Gastroesophageal sphincter (tissue), 4 donors: ENCODE measurements at regions not wholly inside any gene's neighbourhood (a gene's known extent, or its start where the extent isn't known, plus 50 kb on each side); places are given as distances from the start of the nearest gene placed in this dataset.

Source experiments
- ATAC-seq: fragments of 150-250 bp; one replicate; pipeline ENCODE4 v1.9.1; 2016; ENCODE audit warnings: mild to moderate bottlenecking, moderate library complexity
- H3K27ac ChIP-seq, 4 donors: fragments of 200-600 bp; sonication (generic) in 3 of 4; 1 replicate in 3 of 4; 2 replicates in 1 of 4; pipeline ENCODE4 v1.5.1; 2016 to 2019
- H3K27me3 ChIP-seq: fragments of 200-600 bp; sonication (generic); one replicate; pipeline ENCODE4 v1.5.1; 2019
- H3K36me3 ChIP-seq, 2 donors: fragments of 200-600 bp; sonication (generic); one replicate each; pipeline ENCODE4 v1.5.1; 2019; ENCODE audit warnings: control low read depth in 1 of 2
- H3K4me1 ChIP-seq, 3 donors: fragments of 200-600 bp; sonication (generic); 1 replicate in 2 of 3; 2 replicates in 1 of 3; pipeline ENCODE4 v1.5.1; 2016 to 2019; ENCODE audit warnings: control low read depth in 2 of 3
- H3K4me3 ChIP-seq, 2 donors: fragments of 200-600 bp; sonication (generic); one replicate each; pipeline ENCODE4 v1.5.1; 2019; ENCODE audit warnings: mild to moderate bottlenecking in 1 of 2, moderate library complexity in 1 of 2
- H3K9me3 ChIP-seq, 3 donors: fragments of 200-600 bp; sonication (generic); one replicate each; pipeline ENCODE4 v1.5.1; 2017 to 2019; ENCODE audit warnings: control low read depth in 2 of 3
- CTCF ChIP-seq, 4 experiments: fragments of 200-600 bp in 2 of 4; fragments of 450-650 bp in 2 of 4; sonication (generic) in 1 of 4; IDR thresholded peaks; one replicate each; pipeline ENCODE4 v1.5.1; 2017 to 2019; ENCODE audit warnings: antibody characterized with exemption in 4 of 4, mild to moderate bottlenecking in 2 of 4, moderate library complexity in 2 of 4
- EP300 ChIP-seq: sonication (generic); formaldehyde crosslinking; IDR thresholded peaks from one replicate; pipeline ENCODE4 v1.6.1; 2017; ENCODE audit warnings: antibody characterized with exemption, mild to moderate bottlenecking
- POLR2A ChIP-seq, 2 donors: fragments of 450-650 bp; IDR thresholded peaks; one replicate each; pipeline ENCODE4 v1.6.1; 2017; ENCODE audit warnings: antibody characterized with exemption in 2 of 2, mild to moderate bottlenecking in 2 of 2, moderate library complexity in 1 of 2
- POLR2AphosphoS5 ChIP-seq: sonication (generic); formaldehyde crosslinking; IDR thresholded peaks from one replicate; pipeline ENCODE4 v1.6.1; 2017; ENCODE audit warnings: antibody characterized with exemption
- WGBS, 2 donors: methylation state at CpG; one replicate each; pipeline ENCODE4 v1.1.5; 2018; ENCODE audit warnings: low coverage in 1 of 2; 5-methylcytosine and 5-hydroxymethylcytosine counted together

GRCh38 chr5:128757196-128757959 is 207.9 kb upstream of the SLC27A6 start:
- TF ChIP-seq POLR2AphosphoS5 (no peak), EP300 (no peak)

GRCh38 chr5:128762661-128763306 is 202.5 kb upstream of the SLC27A6 start:
- Histone ChIP-seq H3K4me1 (peaks cover 0 to 16% (median 0%) of the 10 kb centered on the region in 3 donors), H3K9me3 (no peaks in the 10 kb centered on the region), H3K36me3 (no peaks in the 10 kb centered on the region), H3K27me3 (no peaks in the 10 kb centered on the region), H3K4me3 (no peak overlapping the region), H3K27ac (no peak overlapping the region)
- ATAC-seq: no peak
- WGBS, 2 donors: 63 to 75% methylated on average over 10 of the region's 10 CpGs
- TF ChIP-seq POLR2AphosphoS5 (no peak), EP300 (no peak), POLR2A (IDR thresholded peaks at IDR 0.05) (no peak), CTCF (IDR thresholded peaks at IDR 0.05) (no peak)

More at GRCh38 chr5:128757196-128757959, 207.9 kb upstream of the SLC27A6 start:
- Histone ChIP-seq H3K27ac (no peak overlapping the region), H3K27me3 (no peaks in the 10 kb centered on the region), H3K4me1 (no peaks in the 10 kb centered on the region), H3K9me3 (no peaks in the 10 kb centered on the region), H3K4me3 (no peak overlapping the region), H3K36me3 (no peaks in the 10 kb centered on the region)
- ATAC-seq: no peak
- WGBS, 2 donors: 63 to 70% methylated on average over 3 of the region's 3 CpGs

GRCh38 chr5:128763321-128763720 is 202.0 kb upstream of the SLC27A6 start:
- Histone ChIP-seq H3K27ac (no peak overlapping the region), H3K27me3 (no peaks in the 10 kb centered on the region), H3K4me3 (no peak overlapping the region), H3K9me3 (no peaks in the 10 kb centered on the region), H3K4me1 (peaks cover 0 to 16% (median 0%) of the 10 kb centered on the region in 3 donors), H3K36me3 (no peaks in the 10 kb centered on the region)
- ATAC-seq: no peak
- TF ChIP-seq POLR2AphosphoS5 (no peak), CTCF (IDR thresholded peaks at IDR 0.05) (no peak), POLR2A (IDR thresholded peaks at IDR 0.05) (no peak), EP300 (no peak)
- WGBS, 2 donors: 18 to 25% methylated on average over 2 of the region's 2 CpGs

- H3K36me3 ChIP-seq: no peaks in the 10 kb centered on the region
- TF ChIP-seq EP300: no peak
- TF ChIP-seq POLR2AphosphoS5: no peak
- no peak for TF ChIP-seq POLR2A (IDR thresholded peaks at IDR 0.05)
- TF ChIP-seq CTCF (IDR thresholded peaks at IDR 0.05): no peak
- H3K4me3 ChIP-seq: no peak overlapping the region
- H3K27me3 ChIP-seq: no peaks in the 10 kb centered on the region
- no peaks in the 10 kb centered on the region for H3K9me3 ChIP-seq
- peaks cover 0 to 16% (median 0%) of the 10 kb centered on the region in 3 donors for H3K4me1 ChIP-seq
- H3K27ac ChIP-seq: no peak overlapping the region
- 27 to 38% methylated on average over 3 to 4 of the region's 4 CpGs for WGBS, 2 donors
- no peak for ATAC-seq
These were observed 200.5 kb upstream of the SLC27A6 start for GRCh38 chr5:128764601-128765310.

- H3K27ac ChIP-seq: no peak overlapping the region
- H3K4me3 ChIP-seq: no peak overlapping the region
- ATAC-seq: no peak
- H3K4me1 ChIP-seq: peaks cover 0 to 16% (median 0%) of the 10 kb centered on the region in 3 donors
- H3K36me3 ChIP-seq: no peaks in the 10 kb centered on the region
- WGBS, 2 donors: 88 to 100% methylated on average over 1 to 3 of the region's 3 CpGs
- TF ChIP-seq POLR2AphosphoS5 (no peak), POLR2A (IDR thresholded peaks at IDR 0.05) (no peak), CTCF (IDR thresholded peaks at IDR 0.05) (no peak), EP300 (no peak)
- H3K27me3 ChIP-seq: no peaks in the 10 kb centered on the region
- no peaks in the 10 kb centered on the region for H3K9me3 ChIP-seq
These were observed 199.7 kb upstream of the SLC27A6 start for GRCh38 chr5:128765448-128766061.
